GM21529 (cell line): ENCODE measurements at regions not wholly inside any gene's neighbourhood (a gene's known extent, or its start where the extent isn't known, plus 50 kb on each side); places are given as distances from the start of the nearest gene placed in this dataset.

Source experiments
- ATAC-seq: cut with Tn5 transposase; IDR thresholded peaks from one replicate; pipeline ENCODE4 v1.9.1; 2021; ENCODE audit not compliant: unreplicated experiment

DNA sequence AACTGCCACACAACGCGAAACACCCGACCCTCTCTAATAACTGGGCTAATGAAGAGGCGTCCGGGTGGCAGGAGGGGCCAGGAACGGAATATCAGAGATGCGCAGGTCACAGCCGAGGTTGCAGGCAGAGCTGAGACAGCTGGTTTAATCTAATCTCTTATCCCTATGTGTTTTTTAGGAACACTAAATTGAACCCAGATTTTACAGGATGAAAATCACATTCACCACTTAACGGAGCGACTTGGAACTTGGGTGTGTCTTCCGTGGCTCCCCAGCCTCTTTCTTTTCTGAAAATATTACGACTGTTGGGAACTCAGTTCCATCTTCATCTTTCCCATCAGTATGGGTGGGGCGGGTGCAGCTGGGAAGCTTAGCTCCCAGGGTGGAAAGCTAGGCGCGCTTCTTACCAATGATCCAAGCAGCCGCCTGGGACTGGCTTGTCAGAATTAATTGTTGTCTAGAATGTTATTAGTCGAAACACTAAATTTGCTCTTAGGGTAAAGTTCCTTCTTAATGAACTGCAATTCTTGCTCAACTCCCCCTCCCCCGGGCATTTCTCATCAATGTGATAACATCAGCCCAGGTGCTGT lies 92.5 kb downstream of the IRX2 start:
- no peak for ATAC-seq

DNA sequence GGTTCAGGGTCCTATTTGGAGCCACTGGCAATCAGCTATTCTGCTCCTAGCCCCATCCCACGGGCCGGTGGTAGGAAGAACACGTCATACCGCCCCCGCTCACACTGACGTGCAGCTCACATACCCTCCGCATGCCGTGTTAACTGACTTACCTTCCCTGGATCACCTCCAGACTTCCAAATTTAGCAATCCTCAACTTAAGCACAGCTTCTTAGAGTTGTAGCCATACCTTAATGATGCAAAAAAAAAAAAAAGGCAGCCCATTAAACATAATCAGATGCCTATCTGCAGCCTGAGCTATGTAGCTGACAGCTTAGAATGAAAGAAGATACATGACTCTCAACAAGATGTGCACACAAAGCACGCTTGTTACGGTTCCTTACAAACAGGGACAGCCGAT lies 93.0 kb downstream of the IRX2 start:
- ATAC-seq: no peak

DNA sequence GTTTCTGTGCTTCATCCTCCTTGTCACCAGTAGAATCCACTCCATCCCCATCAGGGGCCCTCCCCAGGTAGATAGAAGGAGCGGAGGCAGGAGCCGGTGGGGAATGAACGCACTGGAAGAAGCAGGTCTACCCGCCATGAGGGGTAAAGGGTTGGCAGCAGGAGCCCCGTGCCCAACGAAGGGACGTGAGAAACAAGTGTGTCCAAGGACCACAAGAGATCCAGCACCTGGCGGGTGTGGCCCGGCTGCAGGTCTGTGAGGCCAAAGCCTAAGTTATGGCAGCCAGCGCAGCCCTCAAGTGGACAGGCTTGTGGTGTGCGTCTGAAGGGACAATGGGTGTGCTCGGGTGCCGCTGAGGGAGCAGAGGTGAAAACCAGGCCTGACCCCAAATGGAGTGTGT lies 94.3 kb downstream of the IRX2 start:
- ATAC-seq: no peak

DNA sequence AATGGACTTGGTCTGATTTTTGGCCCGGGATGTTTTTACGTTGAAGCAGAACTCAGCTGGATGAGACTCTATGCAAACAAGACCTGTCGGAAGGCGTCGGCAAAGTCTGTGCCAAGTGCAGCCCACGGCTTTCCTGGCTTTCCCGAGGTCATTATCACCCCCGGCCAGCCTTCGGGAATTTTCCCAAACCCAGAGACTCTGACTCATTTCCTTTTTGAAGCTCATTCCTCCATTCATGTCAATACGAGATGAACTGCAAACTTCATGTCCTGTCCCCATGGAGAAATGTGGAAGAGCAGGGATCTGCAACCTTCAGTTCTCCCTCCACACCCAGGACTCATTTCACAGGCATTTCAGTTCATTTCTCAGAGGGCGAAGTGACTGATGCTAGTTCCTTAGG lies 95.3 kb downstream of the IRX2 start:
- ATAC-seq: no peak

DNA sequence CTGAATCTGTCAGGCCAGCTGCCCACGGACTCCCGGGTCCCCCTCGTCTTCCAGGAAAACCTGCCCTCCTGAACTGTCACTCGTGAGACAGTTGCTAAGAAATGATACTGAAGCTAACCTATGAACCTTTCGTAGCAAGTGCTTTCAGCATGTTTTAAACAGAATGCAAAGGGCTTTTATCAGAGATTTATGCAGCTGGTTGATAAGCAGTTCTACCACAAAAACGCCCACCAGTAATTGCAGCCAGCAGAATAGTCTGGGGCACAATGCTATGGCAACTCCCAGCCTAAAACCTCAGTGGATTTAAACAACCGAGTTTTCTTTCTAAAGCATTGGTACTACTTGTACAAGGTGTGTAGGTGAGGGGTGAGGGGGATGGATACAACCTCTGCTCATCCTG lies 97.5 kb downstream of the IRX2 start:
- ATAC-seq: no peak

DNA sequence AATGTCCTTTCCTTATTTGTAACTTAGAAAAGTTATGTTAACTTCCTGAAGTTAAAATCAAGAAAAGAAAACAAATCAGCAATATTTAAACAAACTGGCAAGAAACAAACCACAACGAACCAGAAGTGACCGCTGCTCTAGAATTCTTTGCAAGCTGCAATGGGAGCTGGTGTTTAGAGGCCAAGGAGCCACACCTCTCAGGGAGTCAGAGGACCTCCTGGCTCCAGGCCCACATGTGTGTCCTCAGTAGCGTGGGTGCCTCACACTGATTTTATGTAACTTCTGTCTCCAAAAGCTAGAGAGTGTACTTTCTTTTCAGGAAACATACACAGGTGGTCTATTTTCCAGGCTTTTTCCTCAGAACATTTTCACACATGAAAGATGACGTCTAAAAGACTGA lies 100.4 kb downstream of the IRX2 start:
- no peak for ATAC-seq

DNA sequence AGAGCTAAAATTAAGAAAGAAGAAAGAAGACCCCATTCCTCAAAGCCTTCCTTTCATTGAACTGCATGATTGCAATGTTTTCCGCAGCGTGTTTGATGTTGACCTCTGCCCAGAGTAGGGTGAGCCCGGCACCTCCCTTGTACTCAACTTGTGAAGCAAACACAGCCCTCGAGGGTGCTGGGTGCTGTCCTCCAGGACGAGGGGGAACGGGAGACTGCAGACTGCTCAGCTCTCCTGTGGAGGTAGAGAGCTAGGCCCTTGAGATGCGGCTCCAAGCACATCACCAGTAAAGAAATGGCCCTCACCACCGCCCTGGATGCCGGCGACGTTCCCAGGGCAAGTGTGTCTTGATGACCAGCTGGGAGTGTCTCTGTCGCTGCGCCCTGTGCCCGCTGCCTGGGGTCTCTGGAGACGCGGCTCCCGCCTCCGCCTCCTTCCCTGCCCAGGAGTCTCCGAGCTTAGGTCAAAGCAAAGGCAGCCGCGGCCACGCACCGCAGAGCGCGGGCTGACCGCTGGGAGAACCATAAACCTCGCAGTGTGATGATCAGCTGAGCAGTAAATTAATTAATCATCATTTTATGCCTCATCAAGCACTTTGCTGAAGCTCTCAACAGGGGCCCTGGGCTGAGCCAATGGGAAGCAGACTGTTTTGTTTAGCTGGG lies 108.7 kb downstream of the IRX2 start:
- no peak for ATAC-seq

DNA sequence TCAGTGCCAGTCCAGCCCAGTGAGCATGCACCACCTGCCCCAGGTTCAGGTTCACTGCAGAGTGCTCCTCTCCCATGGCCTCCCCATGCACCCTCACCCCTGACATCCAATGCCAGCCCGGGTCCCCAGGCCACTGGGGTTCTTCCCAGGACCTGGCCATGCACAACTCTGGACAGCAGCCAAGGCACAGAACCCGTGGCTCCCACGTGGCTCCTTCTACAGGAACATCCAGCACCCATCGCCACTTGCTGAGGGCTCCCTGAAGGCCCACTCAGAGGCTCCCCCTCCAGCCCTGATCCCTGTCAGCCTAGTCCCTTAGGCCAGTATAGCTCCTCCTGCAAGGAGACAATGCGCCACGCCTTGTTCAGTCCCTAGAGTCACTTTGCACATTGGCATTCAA lies 110.8 kb downstream of the IRX2 start:
- ATAC-seq: no peak

DNA sequence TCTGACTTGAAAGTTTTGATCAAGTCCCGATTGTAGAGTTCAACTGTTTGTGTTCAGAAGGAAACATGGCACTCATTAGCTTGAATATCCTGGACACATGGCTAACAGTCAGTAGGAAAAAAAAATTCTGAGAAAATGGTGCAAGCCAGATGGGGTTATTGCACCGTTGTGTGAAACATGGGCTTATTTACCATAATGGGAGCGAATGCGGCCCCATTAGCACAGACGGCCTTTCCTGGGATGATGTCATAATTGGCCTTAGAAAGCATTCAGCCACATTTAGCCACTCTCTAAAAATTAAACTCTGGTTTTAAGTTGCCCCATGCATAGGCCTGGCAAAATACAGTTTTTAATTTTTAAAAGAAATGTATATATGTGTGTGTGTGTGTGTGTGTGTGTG lies 112.1 kb downstream of the IRX2 start:
- no peak for ATAC-seq

DNA sequence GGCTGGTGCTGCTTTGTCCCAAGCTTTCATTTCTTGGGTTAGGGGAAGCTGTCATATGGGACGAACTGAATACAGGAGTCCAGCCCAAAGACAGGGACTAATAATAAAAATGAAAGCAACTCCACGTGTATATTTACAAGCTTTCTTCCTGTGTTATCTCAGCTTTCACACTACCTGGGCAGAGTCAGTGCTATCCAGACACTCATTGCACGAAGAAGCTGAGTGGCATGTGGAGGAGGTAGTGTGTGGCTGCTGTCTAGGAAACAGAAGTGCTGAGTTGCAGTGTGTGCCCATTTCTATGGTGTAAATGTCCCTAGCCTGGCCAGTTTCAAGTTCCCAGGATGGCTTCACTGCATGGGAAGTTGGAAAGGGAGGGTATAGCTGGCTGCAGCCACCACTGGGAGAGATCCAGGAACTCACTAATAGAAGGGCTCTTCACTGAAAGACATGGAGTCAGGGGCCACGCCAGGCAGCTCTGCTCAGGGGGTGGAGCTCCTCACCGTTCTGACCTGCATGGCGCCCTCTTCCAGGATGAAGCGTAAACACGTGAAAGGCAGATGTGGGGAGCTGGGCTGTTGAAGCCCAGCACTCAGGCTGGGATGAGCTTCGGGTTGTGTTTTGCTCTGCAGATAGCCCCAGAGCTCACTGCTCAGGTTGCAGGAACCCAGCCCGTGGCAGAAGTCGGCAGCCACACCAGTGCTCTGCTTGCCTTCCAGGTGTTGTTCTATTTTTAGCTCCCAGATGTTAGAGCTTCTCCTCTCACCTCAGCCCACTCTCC lies 116.9 kb downstream of the IRX2 start:
- no peak for ATAC-seq

DNA sequence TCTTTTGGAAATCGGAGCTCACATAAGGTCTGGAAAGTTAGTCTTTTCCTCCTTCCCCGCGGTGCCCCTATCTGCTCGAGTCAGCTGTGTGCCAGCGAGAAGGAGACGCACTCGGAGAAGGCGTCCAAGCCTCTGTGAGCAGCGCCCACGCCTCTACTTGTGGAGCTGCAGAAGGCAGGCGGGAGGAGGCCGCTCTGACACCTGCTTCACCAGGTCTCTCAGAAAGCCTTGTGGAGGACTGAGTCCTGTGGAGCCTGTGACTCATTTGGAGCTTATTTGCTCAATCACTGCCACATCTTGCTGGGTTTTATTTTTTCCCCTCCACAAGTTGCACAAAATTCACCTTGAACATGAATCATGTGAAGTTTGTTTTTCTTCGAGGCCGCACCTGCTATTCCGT lies 117.5 kb downstream of the IRX2 start:
- ATAC-seq: no peak

DNA sequence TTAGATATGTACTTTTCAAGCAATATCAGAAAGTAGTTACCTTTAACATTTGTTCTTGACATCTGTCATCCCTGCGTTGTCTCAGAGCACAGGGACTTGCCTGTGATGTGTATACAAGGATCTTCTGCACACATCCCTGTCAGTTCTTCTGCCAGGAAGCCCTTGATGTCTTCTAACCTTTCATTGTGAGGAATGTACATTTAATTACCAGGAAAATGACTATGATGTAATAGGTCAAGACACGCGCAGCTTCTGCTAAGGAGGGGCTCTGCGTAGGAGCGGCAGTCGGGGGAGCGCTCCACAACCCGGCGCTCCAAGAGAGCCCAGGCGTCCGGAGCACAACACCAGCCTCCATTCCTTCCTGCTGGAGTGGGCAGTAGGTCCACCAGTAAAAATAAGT lies 119.7 kb downstream of the IRX2 start:
- ATAC-seq: no peak

DNA sequence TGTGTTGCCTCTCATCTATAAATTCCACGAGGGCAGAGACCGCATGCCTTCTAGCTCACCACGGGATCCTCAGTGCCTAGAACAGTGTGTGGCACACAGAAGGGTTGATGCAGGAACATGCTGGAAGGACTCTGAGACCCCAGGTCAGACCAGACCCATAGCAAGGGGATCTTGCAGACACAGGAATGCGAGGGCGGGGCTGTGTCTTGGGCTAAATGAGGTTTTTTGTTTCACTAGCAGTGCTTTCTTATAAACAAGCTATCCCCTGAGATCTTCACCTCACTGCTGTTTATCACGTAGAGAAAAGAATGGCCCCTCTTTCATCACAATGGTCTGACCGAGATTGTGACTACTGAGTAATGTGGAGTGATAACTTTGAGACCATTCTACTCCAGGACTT lies 122.4 kb downstream of the IRX2 start:
- no peak for ATAC-seq

DNA sequence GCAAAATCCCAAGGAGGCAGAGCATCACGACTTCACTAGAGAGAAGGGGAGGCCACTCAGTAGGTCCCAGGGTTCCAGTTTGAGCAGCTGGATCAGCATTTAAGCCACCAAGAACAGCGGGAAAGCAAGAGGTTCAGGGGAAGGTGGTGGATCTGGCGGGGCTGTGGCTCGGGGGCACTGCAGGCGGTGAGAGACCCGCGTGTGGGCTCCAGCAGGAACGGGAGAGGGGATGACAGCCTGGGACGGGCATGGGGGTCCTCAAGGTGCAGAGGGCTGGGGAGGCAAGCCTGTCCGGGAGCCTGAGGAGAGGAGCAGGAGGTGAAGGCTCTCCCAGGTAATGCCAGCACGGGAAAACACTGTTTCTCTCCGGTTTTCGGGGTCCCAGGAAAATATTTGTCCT lies 123.6 kb downstream of the IRX2 start:
- ATAC-seq: no peak

DNA sequence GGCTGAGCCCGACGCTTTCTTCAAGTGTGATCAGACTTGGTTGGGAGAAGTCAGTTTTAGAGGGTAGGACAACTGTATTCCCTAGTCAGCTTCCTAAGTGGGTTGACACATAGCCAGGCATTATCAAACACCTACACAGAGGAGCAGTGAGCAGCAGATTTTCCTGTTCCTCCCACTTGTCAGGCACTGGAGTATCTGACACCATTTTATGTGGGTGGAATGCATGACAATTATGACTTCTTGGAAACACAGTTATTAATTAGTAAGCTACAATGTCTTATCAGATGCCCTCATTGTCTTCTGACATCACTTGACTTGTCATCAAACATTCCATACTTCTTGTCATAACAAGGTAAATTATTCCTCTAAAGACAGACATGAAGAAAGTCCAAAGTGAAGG lies 124.9 kb downstream of the IRX2 start:
- ATAC-seq: no peak

DNA sequence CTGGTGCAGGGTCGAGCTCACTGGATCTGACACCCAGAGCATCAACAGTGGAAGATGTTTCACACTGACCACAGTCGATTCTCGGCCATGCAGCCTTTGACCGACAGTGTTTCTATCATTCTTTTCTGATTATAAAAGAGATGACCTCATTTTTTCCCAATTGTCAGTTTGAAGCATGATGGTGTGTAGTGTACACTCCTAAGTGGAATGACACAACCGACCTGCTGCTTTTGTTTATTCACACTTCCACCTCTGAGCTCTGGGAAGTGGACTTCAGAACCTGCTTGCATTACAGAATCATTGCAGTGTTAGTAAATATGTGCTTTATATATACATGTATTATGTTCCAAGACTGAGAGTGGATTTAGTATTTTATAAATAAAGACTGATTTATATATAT lies 128.6 kb downstream of the IRX2 start:
- ATAC-seq: no peak

DNA sequence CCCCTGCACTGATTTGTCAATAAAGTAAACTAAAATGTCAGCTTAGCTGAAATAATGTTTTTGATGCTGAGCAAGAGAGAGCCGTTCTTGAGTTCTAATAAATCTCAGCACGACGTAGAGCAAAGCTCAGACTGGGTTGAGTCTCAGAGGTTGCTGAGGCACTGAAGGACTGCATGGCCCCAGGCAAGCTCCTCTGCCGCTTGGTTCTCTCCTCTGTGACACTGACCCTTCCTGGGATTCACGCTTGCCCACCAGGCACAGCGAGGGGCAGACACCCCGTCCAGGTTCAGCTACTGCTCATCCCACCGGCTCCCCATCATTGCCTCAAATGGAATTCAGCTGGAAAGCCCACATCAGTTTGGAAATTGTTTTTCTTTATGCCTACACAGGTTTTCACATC lies 129.8 kb downstream of the IRX2 start:
- ATAC-seq: no peak

DNA sequence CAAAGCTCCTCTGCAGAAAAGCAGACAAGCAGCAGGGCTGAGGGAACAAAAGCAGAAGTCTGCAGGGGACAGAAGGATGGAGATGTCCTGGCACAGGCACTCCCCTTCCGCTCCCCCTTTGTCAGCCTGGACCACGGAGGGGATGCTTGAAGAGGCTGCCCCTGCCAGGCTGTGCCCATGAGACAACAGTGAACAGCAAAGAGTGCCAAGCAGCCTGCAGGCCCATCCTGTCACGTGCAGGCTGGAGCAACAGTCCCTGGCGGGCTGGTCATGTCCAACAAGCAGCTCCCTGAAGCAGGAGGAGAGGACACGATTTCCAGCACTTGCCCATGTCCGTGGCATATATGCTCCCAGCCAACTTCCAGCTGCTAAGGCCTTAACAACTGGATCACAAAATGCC lies 132.3 kb downstream of the IRX2 start:
- no peak for ATAC-seq

DNA sequence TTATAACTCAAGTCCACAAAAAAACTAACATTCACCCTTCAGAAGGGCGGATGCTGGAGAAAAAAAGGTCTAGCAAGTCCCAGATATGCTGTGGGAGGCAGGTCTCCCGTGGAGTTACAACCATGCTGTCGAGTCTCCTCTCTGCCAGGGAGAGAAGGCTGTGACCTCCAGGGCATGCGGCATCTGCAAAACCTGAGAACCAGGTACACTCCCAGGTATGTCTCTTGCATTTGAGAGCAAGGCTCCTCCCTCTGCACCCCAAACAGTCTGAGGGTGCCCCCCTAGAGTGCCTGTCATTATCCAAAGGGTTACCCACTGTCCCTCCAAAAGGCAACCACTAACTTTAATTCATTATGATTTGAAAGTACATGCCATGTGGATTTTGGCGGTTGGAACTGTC lies 134.0 kb downstream of the IRX2 start:
- ATAC-seq: no peak

DNA sequence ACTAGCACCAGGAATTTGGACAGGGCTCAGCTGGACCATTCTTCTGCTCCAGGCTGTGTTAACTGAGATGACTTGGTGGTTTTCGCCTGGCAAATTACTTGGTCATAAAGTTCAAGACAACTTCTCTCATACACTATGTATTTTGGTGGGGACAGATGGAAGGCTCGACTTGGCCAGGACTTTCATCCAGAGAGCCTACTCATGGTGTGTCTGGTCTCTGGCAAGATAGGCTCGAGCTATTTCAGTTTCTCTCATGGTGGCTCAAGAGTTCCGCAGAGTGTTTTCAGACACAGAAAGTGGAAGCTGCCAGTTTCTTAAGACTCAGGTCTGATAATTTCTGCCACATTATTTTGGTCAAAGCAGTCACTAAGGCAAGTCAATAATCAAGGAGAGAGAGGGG lies 135.6 kb downstream of the IRX2 start:
- no peak for ATAC-seq

DNA sequence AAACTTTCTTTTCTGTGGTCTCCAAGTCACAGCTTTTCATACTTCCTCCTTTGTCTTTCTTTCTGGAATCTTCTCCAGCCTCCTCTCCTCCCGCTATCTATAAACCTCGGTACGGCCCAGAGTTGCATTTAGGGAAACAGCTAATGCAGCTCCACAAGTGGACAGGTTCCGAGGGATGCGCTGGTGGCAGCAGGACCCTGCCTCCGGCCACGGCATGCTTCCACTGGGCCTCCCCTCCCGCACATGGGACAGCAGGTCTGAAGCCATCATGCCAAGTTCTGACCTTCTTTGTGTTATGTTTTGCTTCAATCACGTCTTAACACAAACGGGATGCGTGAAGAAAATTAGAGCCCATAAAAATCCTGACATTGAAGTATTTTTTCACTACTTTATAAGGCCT lies 136.9 kb downstream of the IRX2 start:
- ATAC-seq: no peak

DNA sequence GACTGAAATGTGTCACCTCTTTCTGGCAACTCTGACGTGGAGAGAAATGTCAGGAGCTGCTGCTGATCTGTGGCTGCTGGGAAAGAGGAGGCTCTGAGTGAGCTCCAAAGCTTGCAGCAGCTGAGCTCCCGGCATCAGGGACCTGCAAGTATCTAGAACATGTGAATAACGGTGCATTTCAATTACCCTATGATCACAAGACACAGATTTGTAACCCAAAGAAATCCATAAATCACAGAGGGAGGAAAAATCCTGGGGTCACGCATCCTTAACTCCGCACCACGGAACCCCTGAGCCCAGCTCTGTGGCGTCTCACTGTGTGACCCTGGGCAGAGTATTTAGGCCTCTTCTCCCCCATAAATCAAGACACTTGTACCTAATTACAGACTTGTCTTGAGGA lies 139.8 kb downstream of the IRX2 start:
- ATAC-seq: no peak

DNA sequence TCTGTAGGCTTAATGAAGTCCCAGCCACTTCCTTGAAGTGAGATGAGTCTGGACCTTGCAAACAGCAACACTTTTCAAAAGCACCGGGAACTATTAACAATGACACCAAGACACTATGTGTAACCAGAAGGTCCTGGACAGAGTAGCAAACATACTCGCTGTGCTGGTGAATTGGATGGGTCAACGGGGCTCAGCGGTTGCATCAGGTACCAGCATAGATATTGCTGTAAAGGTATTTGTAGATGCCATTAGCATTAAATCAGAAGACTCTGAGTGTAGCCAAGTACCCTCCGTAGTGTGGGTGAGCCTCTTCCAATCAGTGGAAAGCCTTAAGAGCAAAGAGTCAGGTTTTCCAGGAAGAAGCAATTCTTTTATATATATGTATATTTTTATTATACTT lies 140.5 kb downstream of the IRX2 start:
- no peak for ATAC-seq
